ENCODE measurements at regions not wholly inside any gene's neighbourhood (a gene's known extent, or its start where the extent isn't known, plus 50 kb on each side); places are given as distances from the start of the nearest gene placed in this dataset.

DNA sequence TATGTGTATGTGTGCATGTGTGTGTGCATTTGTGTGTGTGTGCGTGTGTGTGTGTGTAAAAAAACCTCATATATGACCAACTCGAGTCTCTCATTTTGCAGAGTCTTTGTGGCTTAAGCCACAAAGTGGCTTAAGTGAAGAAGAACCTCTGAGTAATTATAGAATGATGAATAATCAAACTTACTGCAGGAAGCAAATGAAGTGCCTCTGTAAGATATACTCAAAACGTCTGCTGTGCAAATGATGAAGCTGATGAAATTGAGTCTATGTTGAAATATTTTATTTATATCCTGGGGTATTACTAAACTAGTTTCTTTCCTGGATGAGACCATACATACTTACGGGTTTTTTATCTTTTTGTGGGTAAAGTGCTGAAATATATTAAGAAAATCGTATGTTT lies 1198.7 kb downstream of the PCDH7 start:
- TF ChIP-seq, protein P1, sequence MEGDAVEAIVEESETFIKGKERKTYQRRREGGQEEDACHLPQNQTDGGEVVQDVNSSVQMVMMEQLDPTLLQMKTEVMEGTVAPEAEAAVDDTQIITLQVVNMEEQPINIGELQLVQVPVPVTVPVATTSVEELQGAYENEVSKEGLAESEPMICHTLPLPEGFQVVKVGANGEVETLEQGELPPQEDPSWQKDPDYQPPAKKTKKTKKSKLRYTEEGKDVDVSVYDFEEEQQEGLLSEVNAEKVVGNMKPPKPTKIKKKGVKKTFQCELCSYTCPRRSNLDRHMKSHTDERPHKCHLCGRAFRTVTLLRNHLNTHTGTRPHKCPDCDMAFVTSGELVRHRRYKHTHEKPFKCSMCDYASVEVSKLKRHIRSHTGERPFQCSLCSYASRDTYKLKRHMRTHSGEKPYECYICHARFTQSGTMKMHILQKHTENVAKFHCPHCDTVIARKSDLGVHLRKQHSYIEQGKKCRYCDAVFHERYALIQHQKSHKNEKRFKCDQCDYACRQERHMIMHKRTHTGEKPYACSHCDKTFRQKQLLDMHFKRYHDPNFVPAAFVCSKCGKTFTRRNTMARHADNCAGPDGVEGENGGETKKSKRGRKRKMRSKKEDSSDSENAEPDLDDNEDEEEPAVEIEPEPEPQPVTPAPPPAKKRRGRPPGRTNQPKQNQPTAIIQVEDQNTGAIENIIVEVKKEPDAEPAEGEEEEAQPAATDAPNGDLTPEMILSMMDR (conservative IDR thresholded peaks at IDR 0.05; ENCODE audit: low read depth, low read length): no peak
- no peak for TF ChIP-seq EZH2 (IDR thresholded peaks at IDR 0.05; ENCODE audit: low read length, unreplicated experiment)
